ENCODE measurements at regions not wholly inside any gene's neighbourhood (a gene's known extent, or its start where the extent isn't known, plus 50 kb on each side); places are given as distances from the start of the nearest gene placed in this dataset.

DNA sequence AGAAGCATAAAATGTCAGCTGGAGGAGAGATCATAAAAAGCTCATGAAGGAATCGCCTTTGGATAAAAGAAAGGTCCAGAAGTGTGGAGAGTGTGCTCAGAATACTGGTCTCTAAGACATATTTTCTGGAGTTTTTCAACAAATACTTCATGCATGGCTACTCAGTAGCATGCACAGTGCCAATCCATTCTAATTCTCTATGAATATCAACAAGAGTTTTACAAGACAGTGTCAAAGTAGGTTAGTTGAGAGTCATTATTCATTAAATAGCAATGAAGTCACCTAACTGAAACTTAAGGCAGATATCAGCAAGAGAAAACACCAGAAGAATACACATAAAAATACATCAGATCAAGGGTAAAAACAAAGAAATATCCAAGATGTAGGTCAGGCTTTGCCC is 1243.2 kb upstream of the SLC10A2 start:
- DNase-seq, result no peak

DNA sequence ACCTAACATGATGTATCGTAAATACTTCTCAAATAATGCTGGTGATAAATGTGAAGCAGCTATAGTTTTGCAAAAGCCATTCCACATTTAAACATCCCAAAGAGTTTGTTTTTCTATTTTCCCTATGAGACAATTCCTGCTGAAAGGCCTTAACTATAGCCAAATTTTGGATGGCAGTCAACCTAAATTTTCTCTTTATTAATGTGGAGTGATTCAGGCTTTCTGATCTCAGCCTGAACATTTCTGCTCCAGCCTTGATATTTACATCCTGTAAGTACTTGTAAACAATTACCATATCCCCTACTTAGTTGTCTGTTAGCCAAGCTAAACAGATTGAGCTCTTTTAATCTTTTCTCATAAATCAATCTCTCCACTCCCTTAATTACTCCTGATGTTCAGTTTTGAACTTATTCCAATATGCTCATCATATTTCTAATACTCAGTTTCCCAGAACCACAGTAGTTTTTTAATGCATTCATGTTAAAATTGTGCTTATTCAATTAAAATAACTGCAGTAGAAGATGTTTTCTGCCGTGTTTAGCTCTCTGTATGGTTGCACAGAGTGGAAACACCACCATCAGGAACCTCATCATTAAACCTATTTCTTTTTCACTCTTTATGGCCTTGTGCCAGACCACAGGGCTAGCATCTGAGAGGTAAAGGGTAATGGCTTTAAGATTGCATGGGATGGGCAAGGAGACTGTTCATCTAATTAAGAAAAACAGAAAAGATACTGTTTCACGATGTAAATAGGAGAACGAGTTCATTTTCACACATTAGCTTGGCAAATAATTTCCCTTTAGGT is 1235.2 kb upstream of the SLC10A2 start:
- DNase-seq, result no peak

- DNase-seq, result no peak
These were observed 1230.9 kb upstream of the SLC10A2 start for GRCh38 chr13:104297075-104297474.

GRCh38 chr13:104296286-104296685 is 1230.1 kb upstream of the SLC10A2 start:
- no peak for DNase-seq

GRCh38 chr13:104295537-104295936 is 1229.3 kb upstream of the SLC10A2 start:
- no peak for DNase-seq

GRCh38 chr13:104289400-104289799 is 1223.2 kb upstream of the SLC10A2 start:
- peak; percentile 3 for DNase-seq

- DNase-seq, result no peak
These were observed 1222.3 kb upstream of the SLC10A2 start for GRCh38 chr13:104288496-104288895.

- DNase-seq, result peak; percentile 68
These were observed 1220.5 kb upstream of the SLC10A2 start for GRCh38 chr13:104286566-104287290.

DNA sequence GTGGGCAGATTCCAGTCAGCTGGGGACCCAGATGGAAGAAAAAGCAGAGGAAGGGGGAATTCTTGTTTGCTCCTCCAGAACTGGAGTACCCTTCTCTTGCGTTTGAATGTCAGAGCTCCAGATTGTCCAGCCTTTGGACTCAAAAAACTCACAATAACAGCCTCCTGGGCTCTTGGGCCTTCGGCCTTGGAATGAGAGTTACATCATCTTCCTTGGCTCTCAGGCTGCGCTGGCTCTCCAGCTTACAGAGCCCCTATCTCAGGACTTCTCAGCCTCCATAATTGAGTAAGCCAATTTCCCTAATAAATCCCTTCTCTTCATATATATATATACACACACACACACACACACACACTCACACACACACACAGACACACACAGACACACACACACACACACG is 1215.7 kb upstream of the SLC10A2 start:
- no peak for DNase-seq

- DNase-seq, result peak; percentile 42
These were observed 1204.5 kb upstream of the SLC10A2 start for GRCh38 chr13:104270731-104271130.

GRCh38 chr13:104267206-104267811 is 1201.1 kb upstream of the SLC10A2 start:
- no peak for DNase-seq

DNA sequence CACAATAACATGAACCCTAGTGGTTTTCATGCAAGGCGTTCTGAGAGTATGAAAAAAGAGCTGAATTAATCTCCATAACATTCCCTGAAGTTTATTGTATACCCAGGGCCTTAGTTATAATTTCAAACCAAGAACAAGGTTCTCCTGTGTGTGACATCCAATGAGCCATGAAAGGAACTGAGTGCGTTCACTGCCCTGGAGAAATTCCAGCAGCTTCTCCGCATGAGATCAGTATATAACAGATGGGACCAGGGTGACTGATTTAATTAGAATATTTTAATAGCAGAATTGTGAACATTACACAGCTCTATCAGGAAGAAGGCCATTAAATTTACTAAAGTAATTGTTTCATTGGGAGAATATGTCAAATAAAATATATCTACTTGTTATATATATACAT is 1190.5 kb upstream of the SLC10A2 start:
- no peak for DNase-seq

- DNase-seq, result no peak
These were observed 1187.0 kb upstream of the SLC10A2 start for GRCh38 chr13:104253063-104253680.

DNA sequence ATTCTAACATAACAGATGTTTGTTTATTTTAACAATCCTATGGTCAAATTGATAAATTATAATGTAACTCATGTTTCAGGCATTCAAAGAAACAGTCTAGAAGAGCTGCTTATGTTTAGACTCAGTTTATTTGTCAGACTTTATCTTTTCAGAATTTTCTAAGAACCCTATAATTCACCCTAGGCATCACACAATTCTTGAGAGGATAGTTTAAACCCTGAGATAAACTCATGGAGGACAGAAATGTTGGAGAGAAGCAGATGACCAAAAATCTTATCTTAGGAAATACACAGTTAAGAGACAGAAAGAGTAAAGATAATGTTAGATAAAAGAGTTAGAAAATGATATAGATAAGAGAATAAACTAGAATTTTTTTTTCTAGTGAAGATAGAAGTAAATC is 1185.7 kb upstream of the SLC10A2 start:
- no peak for DNase-seq

GRCh38 chr13:104246955-104247354 is 1180.7 kb upstream of the SLC10A2 start:
- DNase-seq, result no peak

- no peak for DNase-seq
These were observed 1140.3 kb upstream of the SLC10A2 start for GRCh38 chr13:104206450-104207044.

GRCh38 chr13:104204177-104204576 is 1138.0 kb upstream of the SLC10A2 start:
- no peak for DNase-seq

DNA sequence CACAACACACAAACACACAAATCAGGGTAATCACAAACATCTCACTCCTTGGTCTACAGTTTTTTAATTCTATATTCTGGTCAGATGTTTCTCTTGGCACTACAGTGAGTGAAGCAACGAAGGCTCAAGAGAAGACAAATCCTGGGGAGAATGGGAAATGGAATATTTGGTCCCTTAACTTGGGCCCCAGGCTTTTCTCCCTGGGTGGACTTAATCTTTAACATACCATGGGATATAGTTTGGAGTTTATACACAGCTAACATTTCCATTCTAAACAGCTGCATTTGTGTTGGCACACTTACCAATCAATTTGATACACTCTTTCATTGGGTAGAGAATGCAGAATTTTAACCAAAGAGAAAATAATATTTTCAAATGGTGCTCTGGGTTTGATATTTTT is 1132.6 kb upstream of the SLC10A2 start:
- DNase-seq, result no peak

DNA sequence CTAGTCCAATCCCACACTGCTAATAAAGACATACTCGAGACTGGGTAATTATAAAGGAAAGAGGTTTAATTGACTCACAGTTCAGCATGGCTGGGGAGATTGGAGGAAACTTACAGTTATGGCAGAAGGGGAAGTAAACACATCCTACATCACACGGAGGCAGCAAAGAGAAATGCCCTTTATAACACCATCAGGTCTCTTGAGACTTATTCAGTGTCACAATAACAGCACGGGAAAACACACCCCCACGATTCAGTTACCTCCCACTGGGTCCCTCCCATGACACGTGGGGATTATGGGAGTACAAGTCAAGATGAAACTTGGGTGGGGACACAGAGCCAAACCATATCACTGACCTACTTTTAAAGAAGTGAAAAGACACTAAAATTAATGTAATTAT is 1130.4 kb upstream of the SLC10A2 start:
- no peak for DNase-seq

GRCh38 chr13:104181526-104182231 is 1115.5 kb upstream of the SLC10A2 start:
- no peak for DNase-seq

- DNase-seq, result peak; percentile 44
These were observed 1104.9 kb upstream of the SLC10A2 start for GRCh38 chr13:104170980-104171555.

Data from NCI-H345 (cell line).